ENCODE measurements at regions not wholly inside any gene's neighbourhood (a gene's known extent, or its start where the extent isn't known, plus 50 kb on each side); places are given as distances from the start of the nearest gene placed in this dataset.

GRCh38 chr1:218995091-218995665, 178.5 kb upstream of the LYPLAL1 start:
- TF ChIP-seq CTCF (IDR thresholded peaks at IDR 0.05 in 2 of 3, conservative IDR thresholded peaks at IDR 0.05 in 1 of 3; ENCODE audit: borderline replicate concordance in 1 of 3, insufficient read depth in 1 of 3, low read depth in 2 of 3, low read length in 2 of 3), result no peak
- TF ChIP-seq FOSL1 (IDR thresholded peaks at IDR 0.05; ENCODE audit: low read depth), result no peak
- no peak for TF ChIP-seq ATF3 (IDR thresholded peaks at IDR 0.05)
- no peak for TF ChIP-seq EGR1 (IDR thresholded peaks at IDR 0.05; ENCODE audit: low read depth)
- TF ChIP-seq CEBPB (IDR thresholded peaks at IDR 0.05; ENCODE audit: low read depth), result no peak
- no peak for TF ChIP-seq ZBTB33 (IDR thresholded peaks at IDR 0.05; ENCODE audit: extremely low read depth, insufficient replicate concordance, low read length)
- no peak for TF ChIP-seq POLR2AphosphoS5 (IDR thresholded peaks at IDR 0.05; ENCODE audit: low read depth, low read length)
- TF ChIP-seq REST (IDR thresholded peaks at IDR 0.05; ENCODE audit: low read depth), result no peak
